SU-DHL-6 (cell line): ENCODE measurements at regions not wholly inside any gene's neighbourhood (a gene's known extent, or its start where the extent isn't known, plus 50 kb on each side); places are given as distances from the start of the nearest gene placed in this dataset.

Experiments
- H2AFZ ChIP-seq: fragments of 200-600 bp; sonication (generic); 2 replicates; pipeline ENCODE4 v1.6.1; 2014; ENCODE audit warnings: low read depth, mild to moderate bottlenecking, moderate library complexity, mixed read lengths, antibody characterized with exemption, low read length; ENCODE audit not compliant: severe bottlenecking
- H3F3A ChIP-seq: fragments of 200-600 bp; shearing (Covaris generic); 2 replicates; pipeline ENCODE4 v1.6.0; 2016; ENCODE audit warnings: antibody characterized with exemption, mild to moderate bottlenecking; ENCODE audit not compliant: insufficient read depth
- H3K27ac ChIP-seq: fragments of 200-600 bp; sonication (generic); 2 replicates; pipeline ENCODE4 v1.5.1; 2016; ENCODE audit warnings: low read depth, mild to moderate bottlenecking, low read length, moderate library complexity, mixed read lengths
- H3K27me3 ChIP-seq: fragments of 200-600 bp; sonication (generic), shearing (Covaris generic); 2 replicates; pipeline ENCODE4 v1.6.0; 2014; ENCODE audit warnings: mild to moderate bottlenecking, low read length
- H3K36me3 ChIP-seq: fragments of 200-600 bp; sonication (generic); 2 replicates; pipeline ENCODE4 v1.6.1; 2014; ENCODE audit warnings: mild to moderate bottlenecking, low read length, mixed read lengths
- H3K4me2 ChIP-seq: fragments of 300-600, 200-600 bp; shearing (Covaris generic), sonication (generic); 2 replicates; pipeline ENCODE4 v1.6.0; 2014; ENCODE audit warnings: low read length, low read depth, mild to moderate bottlenecking; ENCODE audit not compliant: poor library complexity, severe bottlenecking
- H3K4me3 ChIP-seq: fragments of 200-600 bp; sonication (generic); 2 replicates; pipeline ENCODE4 v1.5.1; 2014; ENCODE audit warnings: antibody characterized with exemption, low read length, mild to moderate bottlenecking, mixed read lengths; ENCODE audit not compliant: insufficient read depth, poor library complexity, severe bottlenecking
- H3K79me2 ChIP-seq: fragments of 200-600 bp; sonication (generic); 2 replicates; pipeline ENCODE4 v1.6.1; 2014; ENCODE audit warnings: mild to moderate bottlenecking, low read length, moderate library complexity; ENCODE audit not compliant: insufficient read depth
- H3K9ac ChIP-seq: fragments of 200-600 bp; sonication (generic); 2 replicates; pipeline ENCODE4 v1.7.0; 2014; ENCODE audit warnings: mild to moderate bottlenecking, low read length
- H3K9me2 ChIP-seq: fragments of 200-600 bp; sonication (generic); replicated peaks from 2 replicates; pipeline ENCODE4 v1.6.1; 2014; ENCODE audit warnings: low read length; ENCODE audit not compliant: insufficient read depth
- H3K9me3 ChIP-seq: fragments of 200-600 bp; sonication (generic); 2 replicates; pipeline ENCODE4 v1.6.1; 2014; ENCODE audit warnings: low read length, mixed read lengths; ENCODE audit not compliant: insufficient read depth
- H4K20me1 ChIP-seq: fragments of 200-600 bp; sonication (generic); 2 replicates; pipeline ENCODE4 v1.6.1; 2014; ENCODE audit warnings: low read depth, mild to moderate bottlenecking, antibody characterized with exemption, low read length, moderate library complexity, mixed read lengths
- CTCF ChIP-seq: fragments of 200-600 bp; sonication (generic); IDR thresholded peaks from one replicate; pipeline ENCODE4 v1.5.1; 2017; ENCODE audit warnings: antibody characterized with exemption, mild to moderate bottlenecking, low read length, moderate library complexity; ENCODE audit not compliant: insufficient read depth, poor library complexity, severe bottlenecking
- EZH2phosphoT487 ChIP-seq: fragments of 200-600 bp; sonication (generic), shearing (Covaris generic); conservative IDR thresholded peaks from 2 replicates; pipeline ENCODE4 v1.6.1; 2018; ENCODE audit warnings: mild to moderate bottlenecking, antibody characterized with exemption, low read length, moderate library complexity, mixed read lengths

- H3K4me3 ChIP-seq: no peak overlapping the region
- no peaks in the 10 kb centered on the region for H3K9me2 ChIP-seq
- H3K79me2 ChIP-seq: no peaks in the 10 kb centered on the region
- H3K9ac ChIP-seq: no peak overlapping the region
- no peaks in the 10 kb centered on the region for H3K27me3 ChIP-seq
- H4K20me1 ChIP-seq: no peaks in the 10 kb centered on the region
- H3K36me3 ChIP-seq: no peaks in the 10 kb centered on the region
- H3K4me2 ChIP-seq: no peak overlapping the region
- TF ChIP-seq EZH2phosphoT487 (no peak), CTCF (no peak)
- no peak overlapping the region for H3K27ac ChIP-seq
- H3K9me3 ChIP-seq: no peaks in the 10 kb centered on the region
- H3F3A ChIP-seq: no peaks in the 10 kb centered on the region
- H2AFZ ChIP-seq: no peak overlapping the region
Observed at GRCh38 chr2:175464311-175464670, 282.8 kb upstream of the ATP5MC3 start.

DNA sequence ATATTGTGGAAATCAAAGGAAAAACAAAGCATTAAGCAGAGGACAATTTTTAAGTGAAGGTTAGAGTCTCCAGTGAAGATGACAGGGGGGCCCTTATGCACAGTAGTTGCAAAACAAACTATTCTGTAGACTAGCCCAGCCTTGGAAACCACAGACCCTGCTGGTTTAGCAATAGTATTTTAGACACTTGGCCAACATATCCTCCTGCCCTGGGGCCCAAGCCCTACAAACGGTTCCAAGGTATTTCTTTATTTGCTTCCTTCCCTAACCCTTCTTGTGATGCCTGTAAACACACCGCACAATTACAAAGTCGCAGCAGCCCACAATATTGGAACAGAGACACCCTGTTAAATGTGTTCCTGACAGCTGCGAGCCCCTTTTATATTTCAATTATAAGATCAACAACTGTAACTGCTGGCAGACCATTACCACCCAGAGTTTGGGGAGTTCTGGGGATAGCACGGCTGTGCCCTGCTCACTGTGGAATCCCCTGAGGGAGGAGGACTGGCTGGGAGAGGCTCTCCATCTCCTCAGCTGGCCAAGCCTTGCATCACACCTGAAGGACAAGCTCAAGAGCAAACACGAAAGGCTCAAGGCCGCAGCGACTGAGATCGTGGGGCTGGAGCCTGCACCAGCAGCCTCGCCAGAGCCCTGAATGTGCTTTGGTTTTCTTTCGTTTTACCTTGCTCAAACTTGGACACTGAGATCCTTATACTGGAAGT, 282.2 kb upstream of the ATP5MC3 start:
- Histone ChIP-seq H3F3A (no peaks in the 10 kb centered on the region), H3K4me3 (no peak overlapping the region), H2AFZ (no peak overlapping the region), H3K9me2 (no peaks in the 10 kb centered on the region), H3K9ac (no peak overlapping the region), H3K79me2 (no peaks in the 10 kb centered on the region), H3K36me3 (no peaks in the 10 kb centered on the region), H3K27ac (no peak overlapping the region), H4K20me1 (no peaks in the 10 kb centered on the region), H3K27me3 (no peaks in the 10 kb centered on the region), H3K4me2 (no peak overlapping the region), H3K9me3 (no peaks in the 10 kb centered on the region)
- TF ChIP-seq EZH2phosphoT487 (no peak), CTCF (no peak)

DNA sequence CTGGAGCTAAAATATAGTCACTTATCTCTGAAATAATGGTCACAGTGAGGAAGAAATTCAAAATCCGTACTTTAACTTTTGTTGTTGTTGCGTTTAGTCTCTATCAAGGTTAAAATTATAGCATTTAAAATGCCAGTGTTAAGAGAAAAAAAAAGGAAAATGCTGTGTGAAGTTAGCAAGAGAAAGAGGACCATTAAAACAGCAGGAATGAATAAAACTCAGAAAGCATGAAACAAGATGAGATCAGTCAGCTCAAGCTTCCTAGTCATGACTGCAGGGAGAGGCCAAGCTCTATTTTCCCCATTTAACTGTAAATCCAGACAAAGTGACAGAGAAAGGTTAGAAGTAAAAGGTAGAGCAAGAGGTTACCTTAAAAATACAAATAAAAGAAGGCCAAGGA, 281.7 kb upstream of the ATP5MC3 start:
- H3K9me2 ChIP-seq: no peaks in the 10 kb centered on the region
- no peak overlapping the region for H3K4me2 ChIP-seq
- H3K9ac ChIP-seq: no peak overlapping the region
- TF ChIP-seq CTCF (no peak), EZH2phosphoT487 (no peak)
- H3K9me3 ChIP-seq: no peaks in the 10 kb centered on the region
- H3F3A ChIP-seq: no peaks in the 10 kb centered on the region
- no peak overlapping the region for H3K27ac ChIP-seq
- no peaks in the 10 kb centered on the region for H3K27me3 ChIP-seq
- H2AFZ ChIP-seq: no peak overlapping the region
- no peak overlapping the region for H3K4me3 ChIP-seq
- H3K36me3 ChIP-seq: no peaks in the 10 kb centered on the region
- no peaks in the 10 kb centered on the region for H3K79me2 ChIP-seq
- no peaks in the 10 kb centered on the region for H4K20me1 ChIP-seq
